NCI-H1092 treated with DMSO at 0.1 percent for 48 hours (cell line): ENCODE measurements at regions not wholly inside any gene's neighbourhood (a gene's known extent, or its start where the extent isn't known, plus 50 kb on each side); places are given as distances from the start of the nearest gene placed in this dataset.

ENCODE experiments used
- DNase-seq: peaks from one replicate; lab custom pipeline; 2025; lab: John Stamatoyannopoulos, UW

GRCh38 chr10:7027913-7028808 lies 382.7 kb downstream of the SFMBT2 start:
- DNase-seq: no peak

- DNase-seq: no peak
These were observed 383.5 kb downstream of the SFMBT2 start for GRCh38 chr10:7027237-7027912.

- DNase-seq: no peak
These were observed 384.0 kb downstream of the SFMBT2 start for GRCh38 chr10:7026818-7027217.

GRCh38 chr10:7025296-7025695 lies 385.5 kb downstream of the SFMBT2 start:
- no peak for DNase-seq

GRCh38 chr10:7015457-7015856 lies 395.4 kb downstream of the SFMBT2 start:
- no peak for DNase-seq

GRCh38 chr10:7014721-7015120 lies 396.1 kb downstream of the SFMBT2 start:
- no peak for DNase-seq

GRCh38 chr10:7011994-7012393 lies 398.8 kb downstream of the SFMBT2 start:
- no peak for DNase-seq

- DNase-seq: no peak
These were observed 402.2 kb downstream of the SFMBT2 start for GRCh38 chr10:7008645-7009044.

GRCh38 chr10:7007600-7008190 lies 403.1 kb downstream of the SFMBT2 start:
- no peak for DNase-seq

- no peak for DNase-seq
These were observed 404.3 kb downstream of the SFMBT2 start for GRCh38 chr10:7006566-7006965.

- DNase-seq: no peak
These were observed 406.9 kb downstream of the SFMBT2 start for GRCh38 chr10:7003831-7004395.

- no peak for DNase-seq
These were observed 410.8 kb downstream of the SFMBT2 start for GRCh38 chr10:7000061-7000460.

GRCh38 chr10:6999232-6999925 lies 411.5 kb downstream of the SFMBT2 start:
- DNase-seq: no peak

GRCh38 chr10:6997509-6997908 lies 413.3 kb downstream of the SFMBT2 start:
- DNase-seq: no peak

GRCh38 chr10:6996431-6996830 lies 414.4 kb downstream of the SFMBT2 start:
- DNase-seq: no peak

GRCh38 chr10:6995831-6996230 lies 415.0 kb downstream of the SFMBT2 start:
- DNase-seq: no peak

GRCh38 chr10:6995341-6995740 lies 415.3 kb upstream of the PRKCQ start:
- DNase-seq: no peak

GRCh38 chr10:6990891-6991290 lies 410.8 kb upstream of the PRKCQ start:
- DNase-seq: no peak

- DNase-seq: no peak
These were observed 408.6 kb upstream of the PRKCQ start for GRCh38 chr10:6988654-6989053.

GRCh38 chr10:6987536-6987945 lies 407.5 kb upstream of the PRKCQ start:
- DNase-seq: no peak

- DNase-seq: no peak
These were observed 406.9 kb upstream of the PRKCQ start for GRCh38 chr10:6986927-6987326.

- no peak for DNase-seq
These were observed 405.6 kb upstream of the PRKCQ start for GRCh38 chr10:6985644-6986043.
